ENCODE measurements at regions not wholly inside any gene's neighbourhood (a gene's known extent, or its start where the extent isn't known, plus 50 kb on each side); places are given as distances from the start of the nearest gene placed in this dataset.

- H3K27ac ChIP-seq (ENCODE audit: insufficient read length, low read depth, low read length), result no peak overlapping the region
- H4K5ac ChIP-seq (ENCODE audit: insufficient read length, low read depth, low read length), result no peak overlapping the region
- no peak overlapping the region for H3K14ac ChIP-seq (ENCODE audit: insufficient read depth, low read length)
- no peak overlapping the region for H3K27ac Mint-ChIP-seq
- no peaks in the 10 kb centered on the region for H4K20me1 ChIP-seq (ENCODE audit: control insufficient read depth, insufficient read depth, insufficient read length)
- no peak overlapping the region for H3K23ac ChIP-seq (ENCODE audit: insufficient read length, low read depth, low read length)
- H3K79me1 ChIP-seq (ENCODE audit: insufficient read depth, low read depth, low read length, poor library complexity, severe bottlenecking), result no peaks in the 10 kb centered on the region
- H3K4me1 ChIP-seq (ENCODE audit: insufficient read depth, low read length), result no peaks in the 10 kb centered on the region
- H3K4me1 Mint-ChIP-seq, result no peaks in the 10 kb centered on the region
- H3K23me2 ChIP-seq (ENCODE audit: insufficient read length, low read depth, low read length, poor library complexity, severe bottlenecking), result no peaks in the 10 kb centered on the region
- H3K9ac ChIP-seq (ENCODE audit: extremely low read depth, insufficient read length, low read length), result no peak overlapping the region
- H4K91ac ChIP-seq (ENCODE audit: insufficient read length, low read depth, low read length), result no peak overlapping the region
- no peak overlapping the region for H2BK15ac ChIP-seq (ENCODE audit: low read depth, low read length)
- DNase-seq, result no peak
- H3K4ac ChIP-seq (ENCODE audit: low read depth, low read length), result no peak overlapping the region
- H3K9me3 Mint-ChIP-seq, result peaks cover 53 to 57% of the 10 kb centered on the region in 2 experiments
- peaks cover 51% of the 10 kb centered on the region for H3K9me3 ChIP-seq (ENCODE audit: control insufficient read depth, low read depth, low read length)
- no peak overlapping the region for H2BK120ac ChIP-seq (ENCODE audit: low read depth, low read length, poor library complexity, severe bottlenecking)
- no peaks in the 10 kb centered on the region for H3K79me2 ChIP-seq (ENCODE audit: insufficient read depth, low read length)
- H3K27me3 Mint-ChIP-seq (ENCODE audit: low read depth), result no peaks in the 10 kb centered on the region
- H3T11ph ChIP-seq (ENCODE audit: low read length), result no peak overlapping the region
- no peak overlapping the region for H2BK20ac ChIP-seq (ENCODE audit: low read depth, low read length, poor library complexity, severe bottlenecking)
- H3K4me2 ChIP-seq (ENCODE audit: insufficient read depth, insufficient read length, low read length), result no peak overlapping the region
- H2BK12ac ChIP-seq (ENCODE audit: insufficient read length, low read depth, low read length), result no peak overlapping the region
- H3K56ac ChIP-seq (ENCODE audit: insufficient read length, low read depth, low read length), result no peak overlapping the region
- H2AK5ac ChIP-seq (ENCODE audit: insufficient read length, low read length), result no peak overlapping the region
- no peak overlapping the region for H3K4me3 Mint-ChIP-seq
- H4K8ac ChIP-seq (replicated peaks; ENCODE audit: insufficient read length, low read depth, low read length), result no peak overlapping the region
- H2AFZ ChIP-seq (ENCODE audit: low read length), result no peak overlapping the region
- no peak overlapping the region for H3K18ac ChIP-seq (ENCODE audit: insufficient read length, low read depth, low read length)
- TF ChIP-seq CTCF (conservative IDR thresholded peaks at IDR 0.05), result no peak
- no peak overlapping the region for H2BK5ac ChIP-seq (ENCODE audit: insufficient read length, low read length)
- no CpG with 5 or more reads among the region's 4 CpGs for WGBS (ENCODE audit: extremely low coverage, insufficient read length, low lambda C conversion rate)
- H3K27me3 ChIP-seq (ENCODE audit: insufficient read depth, low read length), result no peaks in the 10 kb centered on the region
- H3K36me3 Mint-ChIP-seq (ENCODE audit: insufficient read depth in 1 of 3, low read depth in 3 of 3), result no peaks in the 10 kb centered on the region
Measured at GRCh38 chrX:17917945-17918577, 57.0 kb upstream of the RAI2 start.
